ENCODE measurements at regions not wholly inside any gene's neighbourhood (a gene's known extent, or its start where the extent isn't known, plus 50 kb on each side); places are given as distances from the start of the nearest gene placed in this dataset.

- TF ChIP-seq, protein P1, sequence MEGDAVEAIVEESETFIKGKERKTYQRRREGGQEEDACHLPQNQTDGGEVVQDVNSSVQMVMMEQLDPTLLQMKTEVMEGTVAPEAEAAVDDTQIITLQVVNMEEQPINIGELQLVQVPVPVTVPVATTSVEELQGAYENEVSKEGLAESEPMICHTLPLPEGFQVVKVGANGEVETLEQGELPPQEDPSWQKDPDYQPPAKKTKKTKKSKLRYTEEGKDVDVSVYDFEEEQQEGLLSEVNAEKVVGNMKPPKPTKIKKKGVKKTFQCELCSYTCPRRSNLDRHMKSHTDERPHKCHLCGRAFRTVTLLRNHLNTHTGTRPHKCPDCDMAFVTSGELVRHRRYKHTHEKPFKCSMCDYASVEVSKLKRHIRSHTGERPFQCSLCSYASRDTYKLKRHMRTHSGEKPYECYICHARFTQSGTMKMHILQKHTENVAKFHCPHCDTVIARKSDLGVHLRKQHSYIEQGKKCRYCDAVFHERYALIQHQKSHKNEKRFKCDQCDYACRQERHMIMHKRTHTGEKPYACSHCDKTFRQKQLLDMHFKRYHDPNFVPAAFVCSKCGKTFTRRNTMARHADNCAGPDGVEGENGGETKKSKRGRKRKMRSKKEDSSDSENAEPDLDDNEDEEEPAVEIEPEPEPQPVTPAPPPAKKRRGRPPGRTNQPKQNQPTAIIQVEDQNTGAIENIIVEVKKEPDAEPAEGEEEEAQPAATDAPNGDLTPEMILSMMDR (IDR thresholded peaks at IDR 0.05): no peak
- TF ChIP-seq POLR2AphosphoS5 (IDR thresholded peaks at IDR 0.05) (no peak), POLR2A (IDR thresholded peaks at IDR 0.05) (no peak), EP300 (IDR thresholded peaks at IDR 0.05) (no peak)
These were observed 101.7 kb upstream of the ZNF521 start for GRCh38 chr18:25453556-25454269.
